Right lobe of liver (tissue), 4 donors: ENCODE measurements at regions not wholly inside any gene's neighbourhood (a gene's known extent, or its start where the extent isn't known, plus 50 kb on each side); places are given as distances from the start of the nearest gene placed in this dataset.

Experiments
- CTCF ChIP-seq, 4 donors: fragments of 200-600 bp in 3 of 4; fragments of 450-650 bp in 1 of 4; IDR thresholded peaks; one replicate each; pipeline versions ENCODE4 v1.5.1 to v1.8.0; 2016 to 2022; ENCODE audit warnings: antibody characterized with exemption in 4 of 4, mild to moderate bottlenecking in 2 of 4
- POLR2A ChIP-seq: fragments of 450-650 bp; IDR thresholded peaks from one replicate; pipeline ENCODE4 v1.6.1; 2017; ENCODE audit warnings: antibody characterized with exemption, mild to moderate bottlenecking
- donor health status: DM: no; HTN: no; CAD: no.
- donor health status: DM: no; HTN: no; CAD: no.
- donor health status: DM: no; HTN: yes; CAD: no.

GRCh38 chr2:123073371-123073770 lies 951.7 kb upstream of the CNTNAP5 start:
- TF ChIP-seq CTCF (IDR thresholded peaks at IDR 0.05) (no peak), POLR2A (no peak)
